PFSK-1 (cell line): ENCODE measurements at regions not wholly inside any gene's neighbourhood (a gene's known extent, or its start where the extent isn't known, plus 50 kb on each side); places are given as distances from the start of the nearest gene placed in this dataset.

ENCODE experiments used
- FOXP2 ChIP-seq: optimal IDR thresholded peaks from 2 replicates; pipeline ENCODE3; 2011; ENCODE audit warnings: borderline replicate concordance, control low read depth, inconsistent platforms; ENCODE audit not compliant: insufficient read depth; ENCODE audit errors: extremely low read length, extremely low read depth
- POLR2AphosphoS5 ChIP-seq: IDR thresholded peaks from 2 replicates; pipeline ENCODE4 v1.6.1; 2012; ENCODE audit warnings: low read depth, mild to moderate bottlenecking, control low read depth, low read length, moderate library complexity
- SIN3A ChIP-seq: IDR thresholded peaks from 2 replicates; pipeline ENCODE4 v1.6.1; 2012; ENCODE audit warnings: mild to moderate bottlenecking, low read length, moderate library complexity, borderline replicate concordance; ENCODE audit not compliant: insufficient read depth
- TAF1 ChIP-seq: IDR thresholded peaks from 2 replicates; pipeline ENCODE4 v1.6.1; 2012; ENCODE audit warnings: low read length, control low read depth, borderline replicate concordance; ENCODE audit not compliant: insufficient read depth
- TF ChIP-seq, protein P1 (sequence below), 2 experiments: IDR thresholded peaks; 2 replicates each; pipeline versions ENCODE4 v1.6.1 to v1.8.0; 2011 to 2012; ENCODE audit warnings: low read depth in 2 of 2, low read length in 2 of 2, control low read depth in 1 of 2, inconsistent platforms in 1 of 2, mild to moderate bottlenecking in 1 of 2, moderate library complexity in 1 of 2; ENCODE audit not compliant: insufficient read depth in 1 of 2

- TF ChIP-seq SIN3A (no peak), POLR2AphosphoS5 (no peak), TAF1 (no peak)
- TF ChIP-seq, protein P1, sequence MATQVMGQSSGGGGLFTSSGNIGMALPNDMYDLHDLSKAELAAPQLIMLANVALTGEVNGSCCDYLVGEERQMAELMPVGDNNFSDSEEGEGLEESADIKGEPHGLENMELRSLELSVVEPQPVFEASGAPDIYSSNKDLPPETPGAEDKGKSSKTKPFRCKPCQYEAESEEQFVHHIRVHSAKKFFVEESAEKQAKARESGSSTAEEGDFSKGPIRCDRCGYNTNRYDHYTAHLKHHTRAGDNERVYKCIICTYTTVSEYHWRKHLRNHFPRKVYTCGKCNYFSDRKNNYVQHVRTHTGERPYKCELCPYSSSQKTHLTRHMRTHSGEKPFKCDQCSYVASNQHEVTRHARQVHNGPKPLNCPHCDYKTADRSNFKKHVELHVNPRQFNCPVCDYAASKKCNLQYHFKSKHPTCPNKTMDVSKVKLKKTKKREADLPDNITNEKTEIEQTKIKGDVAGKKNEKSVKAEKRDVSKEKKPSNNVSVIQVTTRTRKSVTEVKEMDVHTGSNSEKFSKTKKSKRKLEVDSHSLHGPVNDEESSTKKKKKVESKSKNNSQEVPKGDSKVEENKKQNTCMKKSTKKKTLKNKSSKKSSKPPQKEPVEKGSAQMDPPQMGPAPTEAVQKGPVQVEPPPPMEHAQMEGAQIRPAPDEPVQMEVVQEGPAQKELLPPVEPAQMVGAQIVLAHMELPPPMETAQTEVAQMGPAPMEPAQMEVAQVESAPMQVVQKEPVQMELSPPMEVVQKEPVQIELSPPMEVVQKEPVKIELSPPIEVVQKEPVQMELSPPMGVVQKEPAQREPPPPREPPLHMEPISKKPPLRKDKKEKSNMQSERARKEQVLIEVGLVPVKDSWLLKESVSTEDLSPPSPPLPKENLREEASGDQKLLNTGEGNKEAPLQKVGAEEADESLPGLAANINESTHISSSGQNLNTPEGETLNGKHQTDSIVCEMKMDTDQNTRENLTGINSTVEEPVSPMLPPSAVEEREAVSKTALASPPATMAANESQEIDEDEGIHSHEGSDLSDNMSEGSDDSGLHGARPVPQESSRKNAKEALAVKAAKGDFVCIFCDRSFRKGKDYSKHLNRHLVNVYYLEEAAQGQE (IDR thresholded peaks at IDR 0.05; ENCODE audit: insufficient read depth in 1 of 2, low read depth in 2 of 2, low read length in 2 of 2), result no peak
Observed at GRCh38 chr12:88934163-88934747, 354.0 kb upstream of the KITLG start.

GRCh38 chr12:88932457-88932856 lies 352.2 kb upstream of the KITLG start:
- no peak for TF ChIP-seq POLR2AphosphoS5
- TF ChIP-seq, protein P1 (IDR thresholded peaks at IDR 0.05; ENCODE audit: insufficient read depth in 1 of 2, low read depth in 2 of 2, low read length in 2 of 2), result no peak
- no peak for TF ChIP-seq TAF1
- TF ChIP-seq FOXP2, result no peak
- no peak for TF ChIP-seq SIN3A

GRCh38 chr12:88931598-88931997 lies 351.3 kb upstream of the KITLG start:
- TF ChIP-seq SIN3A (no peak), TAF1 (no peak), FOXP2 (no peak), POLR2AphosphoS5 (no peak)
- TF ChIP-seq, protein P1 (IDR thresholded peaks at IDR 0.05; ENCODE audit: insufficient read depth in 1 of 2, low read depth in 2 of 2, low read length in 2 of 2), result no peak

DNA sequence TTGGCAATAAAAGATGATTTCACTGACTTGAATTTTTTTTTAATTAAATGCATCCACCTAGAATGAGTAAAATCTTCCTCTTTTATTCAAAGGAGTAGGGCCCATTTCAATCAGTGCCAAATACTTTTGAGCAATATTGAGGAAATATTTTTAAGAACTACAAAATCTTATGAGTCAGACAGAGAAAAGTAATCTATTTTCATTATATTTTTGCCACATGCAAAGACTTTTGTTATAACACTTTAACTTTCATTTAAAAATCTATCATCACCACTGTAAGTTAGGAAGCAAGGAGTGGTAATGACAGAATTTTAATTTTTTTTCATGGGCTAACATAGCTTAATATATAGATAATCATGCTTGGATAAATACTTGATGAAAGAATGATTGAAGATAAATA lies 345.2 kb upstream of the KITLG start:
- no peak for TF ChIP-seq TAF1
- no peak for TF ChIP-seq FOXP2
- no peak for TF ChIP-seq POLR2AphosphoS5
- no peak for TF ChIP-seq SIN3A
- TF ChIP-seq, protein P1 (IDR thresholded peaks at IDR 0.05; ENCODE audit: insufficient read depth in 1 of 2, low read depth in 2 of 2, low read length in 2 of 2), result no peak

DNA sequence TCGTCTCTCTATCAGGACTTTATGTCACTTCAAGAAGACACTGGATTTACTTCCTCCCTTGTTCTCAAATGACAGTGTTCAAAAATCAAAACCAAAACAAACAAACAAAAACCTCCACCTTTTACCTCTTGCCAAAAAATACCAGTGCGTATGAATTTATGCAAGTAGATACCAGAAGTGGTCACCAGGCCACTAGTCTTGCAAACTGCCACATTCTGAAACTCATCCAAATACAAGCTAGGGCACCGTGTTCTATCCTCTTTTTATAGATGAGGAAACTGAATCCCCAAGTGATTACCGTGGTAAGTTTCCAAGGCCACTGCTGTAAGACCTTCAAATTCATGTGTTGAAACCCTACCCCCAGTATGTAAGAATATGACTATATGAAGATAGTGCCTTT lies 343.9 kb upstream of the KITLG start:
- no peak for TF ChIP-seq FOXP2
- TF ChIP-seq SIN3A, result no peak
- TF ChIP-seq, protein P1 (IDR thresholded peaks at IDR 0.05; ENCODE audit: insufficient read depth in 1 of 2, low read depth in 2 of 2, low read length in 2 of 2), result no peak
- TF ChIP-seq TAF1, result no peak
- TF ChIP-seq POLR2AphosphoS5, result no peak
